ENCODE measurements at regions not wholly inside any gene's neighbourhood (a gene's known extent, or its start where the extent isn't known, plus 50 kb on each side); places are given as distances from the start of the nearest gene placed in this dataset.
"Not testable (repeated sequence)": the region's sequence is repeated elsewhere in the genome, so short reads cannot be mapped to it uniquely, and the experiment has no call there.

DNA sequence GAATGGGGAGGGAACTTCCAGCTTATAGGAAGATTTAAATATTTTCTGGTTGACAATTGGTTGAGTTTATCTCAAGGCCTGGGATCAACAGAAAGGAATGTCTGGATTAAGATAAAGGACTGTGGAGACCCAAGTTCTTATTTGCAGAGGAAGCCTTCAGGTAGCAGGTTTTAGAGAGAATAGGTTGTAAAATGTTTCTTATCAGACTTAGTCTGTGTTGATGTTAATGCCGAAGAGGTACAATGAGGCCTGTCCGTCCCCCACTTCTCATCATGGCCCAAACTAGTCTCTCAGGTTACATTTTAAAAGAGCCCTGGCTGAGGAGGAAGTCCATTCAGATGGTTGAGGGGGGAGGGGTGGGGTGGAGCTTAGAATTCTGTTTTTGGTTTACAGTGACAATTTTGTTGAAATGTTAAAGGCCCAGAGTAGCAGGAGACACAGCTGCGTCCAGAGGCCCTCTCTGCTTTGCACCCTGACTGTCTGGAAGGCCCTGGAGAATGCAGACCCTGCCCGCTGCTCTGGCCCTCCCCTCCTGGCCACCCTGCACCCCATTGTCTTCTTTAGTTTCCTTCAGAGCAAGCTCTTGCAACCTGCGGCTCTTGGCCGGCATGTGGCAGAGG, 672.5 kb upstream of the TMEM132C start:
- H3K4me3 ChIP-seq (ENCODE audit: low read depth, low read length) = no peak overlapping the region
- TF ChIP-seq, protein P1, sequence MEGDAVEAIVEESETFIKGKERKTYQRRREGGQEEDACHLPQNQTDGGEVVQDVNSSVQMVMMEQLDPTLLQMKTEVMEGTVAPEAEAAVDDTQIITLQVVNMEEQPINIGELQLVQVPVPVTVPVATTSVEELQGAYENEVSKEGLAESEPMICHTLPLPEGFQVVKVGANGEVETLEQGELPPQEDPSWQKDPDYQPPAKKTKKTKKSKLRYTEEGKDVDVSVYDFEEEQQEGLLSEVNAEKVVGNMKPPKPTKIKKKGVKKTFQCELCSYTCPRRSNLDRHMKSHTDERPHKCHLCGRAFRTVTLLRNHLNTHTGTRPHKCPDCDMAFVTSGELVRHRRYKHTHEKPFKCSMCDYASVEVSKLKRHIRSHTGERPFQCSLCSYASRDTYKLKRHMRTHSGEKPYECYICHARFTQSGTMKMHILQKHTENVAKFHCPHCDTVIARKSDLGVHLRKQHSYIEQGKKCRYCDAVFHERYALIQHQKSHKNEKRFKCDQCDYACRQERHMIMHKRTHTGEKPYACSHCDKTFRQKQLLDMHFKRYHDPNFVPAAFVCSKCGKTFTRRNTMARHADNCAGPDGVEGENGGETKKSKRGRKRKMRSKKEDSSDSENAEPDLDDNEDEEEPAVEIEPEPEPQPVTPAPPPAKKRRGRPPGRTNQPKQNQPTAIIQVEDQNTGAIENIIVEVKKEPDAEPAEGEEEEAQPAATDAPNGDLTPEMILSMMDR (IDR thresholded peaks at IDR 0.05; ENCODE audit: borderline replicate concordance, insufficient read depth, low read depth, low read length) = no peak

DNA sequence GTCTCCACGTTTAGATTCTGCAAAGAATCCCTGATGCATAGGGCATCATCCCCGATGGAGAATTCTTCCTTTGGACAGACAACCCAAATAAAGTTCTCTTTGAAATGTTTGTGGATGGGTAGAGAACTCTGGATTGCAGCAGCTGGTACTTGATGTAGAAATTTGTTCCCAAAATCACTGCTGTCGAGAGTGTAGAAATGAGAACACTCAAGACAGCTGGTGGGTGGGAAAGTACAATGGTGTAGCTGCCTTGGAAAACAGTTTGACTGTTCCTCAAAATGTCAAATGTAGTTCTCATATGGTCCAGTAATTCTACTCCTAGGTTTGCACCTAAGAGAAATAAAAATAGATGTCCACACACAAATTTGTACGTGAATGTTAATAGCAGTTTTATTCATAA, 671.5 kb upstream of the TMEM132C start:
- TF ChIP-seq, protein P1 (IDR thresholded peaks at IDR 0.05; ENCODE audit: borderline replicate concordance, insufficient read depth, low read depth, low read length) = no peak

GRCh38 chr12:127596891-127597290, 670.1 kb upstream of the TMEM132C start:
- TF ChIP-seq, protein P1 (IDR thresholded peaks at IDR 0.05; ENCODE audit: borderline replicate concordance, insufficient read depth, low read depth, low read length) = no peak
- H3K4me3 ChIP-seq (ENCODE audit: low read depth, low read length) = no peak overlapping the region

More for the DNA sequence above, 671.5 kb upstream of the TMEM132C start:
- H3K4me3 ChIP-seq (ENCODE audit: low read depth, low read length) = no peak overlapping the region

- H3K4me3 ChIP-seq (ENCODE audit: low read depth, low read length) = no peak overlapping the region
- TF ChIP-seq, protein P1 (IDR thresholded peaks at IDR 0.05; ENCODE audit: borderline replicate concordance, insufficient read depth, low read depth, low read length) = no peak
These were observed 667.5 kb upstream of the TMEM132C start for GRCh38 chr12:127599436-127599835.

GRCh38 chr12:127600211-127600610, 666.8 kb upstream of the TMEM132C start:
- no peak overlapping the region for H3K4me3 ChIP-seq (ENCODE audit: low read depth, low read length)
- TF ChIP-seq, protein P1 (IDR thresholded peaks at IDR 0.05; ENCODE audit: borderline replicate concordance, insufficient read depth, low read depth, low read length) = no peak

DNA sequence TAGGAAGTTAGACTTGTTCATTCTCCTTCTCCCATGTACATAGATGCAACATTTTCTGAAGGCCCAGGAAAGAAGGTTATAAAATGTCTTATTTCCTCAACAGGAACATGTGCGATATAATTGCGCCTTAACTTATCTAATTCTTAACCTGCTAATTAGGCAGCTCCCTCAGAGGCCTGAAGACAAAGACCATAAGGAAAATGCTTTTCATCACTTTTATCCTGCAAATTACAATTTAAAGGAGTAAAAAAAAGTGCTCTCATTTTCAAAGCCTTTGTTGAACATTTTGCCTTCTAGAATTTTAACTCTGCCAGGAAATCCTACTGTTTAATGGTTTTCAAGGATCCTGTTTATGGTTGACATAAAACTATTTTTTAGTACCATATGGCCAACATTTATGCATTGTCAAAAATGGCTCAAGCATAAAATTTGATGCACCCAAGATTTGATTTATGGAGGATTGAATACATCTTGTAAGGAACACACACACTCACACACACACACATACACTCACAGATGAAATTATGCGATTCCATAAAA, 660.4 kb upstream of the TMEM132C start:
- TF ChIP-seq, protein P1 (IDR thresholded peaks at IDR 0.05; ENCODE audit: borderline replicate concordance, insufficient read depth, low read depth, low read length) = no peak
- H3K4me3 ChIP-seq (ENCODE audit: low read depth, low read length) = no peak overlapping the region

- TF ChIP-seq, protein P1 (IDR thresholded peaks at IDR 0.05; ENCODE audit: borderline replicate concordance, insufficient read depth, low read depth, low read length) = no peak
- no peak overlapping the region for H3K4me3 ChIP-seq (ENCODE audit: low read depth, low read length)
These were observed 659.7 kb upstream of the TMEM132C start for GRCh38 chr12:127607146-127607725.

- H3K4me3 ChIP-seq (ENCODE audit: low read depth, low read length) = not testable (repeated sequence)
These were observed 658.6 kb upstream of the TMEM132C start for GRCh38 chr12:127608359-127608758.

Data from GM12875 (cell line).